WTC11 (cell line): ENCODE measurements at regions not wholly inside any gene's neighbourhood (a gene's known extent, or its start where the extent isn't known, plus 50 kb on each side); places are given as distances from the start of the nearest gene placed in this dataset.

Experiments used
- ATAC-seq: fragments of 200-7000 bp; cut with Tn5 transposase; 2 replicates; pipeline ENCODE4 v1.10.0; 2021; ENCODE audit warnings: mild to moderate bottlenecking, moderate library complexity
- CTCF ChIA-PET: fragments of 300-600 bp; sonication (Branson Sonifier 250); formaldehyde crosslinking; loops from one replicate; lab custom pipeline; 2021; ENCODE audit warnings: antibody characterized with exemption; lab: Charles Lee
- POLR2A ChIA-PET: fragments of 350-600 bp; sonication (Branson Sonifier 250); formaldehyde crosslinking; loops from one replicate; lab custom pipeline; 2021; ENCODE audit warnings: antibody characterized with exemption; lab: Charles Lee
- DNase-seq: peaks from one replicate; pipeline ENCODE4 v3.0.0; 2021; ENCODE audit warnings: low spot score
- H3K27ac Mint-ChIP-seq: 2 replicates; pipeline ENCODE4 v1.8.0; 2021; ENCODE audit warnings: mixed read lengths
- H3K27me3 Mint-ChIP-seq: 2 replicates; pipeline ENCODE4 v1.8.0; 2021; ENCODE audit warnings: low read depth, mild to moderate bottlenecking, moderate library complexity, mixed read lengths
- H3K36me3 Mint-ChIP-seq: 2 replicates; pipeline ENCODE4 v1.8.0; 2021; ENCODE audit warnings: mixed read lengths
- H3K4me1 Mint-ChIP-seq: 2 replicates; pipeline ENCODE4 v1.8.0; 2022; ENCODE audit warnings: mixed read lengths
- H3K4me3 Mint-ChIP-seq: 2 replicates; pipeline ENCODE4 v1.8.0; 2021; ENCODE audit warnings: mild to moderate bottlenecking, moderate library complexity, mixed read lengths
- H3K9me3 Mint-ChIP-seq: 2 replicates; pipeline ENCODE4 v1.8.0; 2021; ENCODE audit warnings: mixed read lengths
- AFF4 ChIP-seq: sonication (generic); formaldehyde crosslinking; IDR thresholded peaks from 2 replicates; pipeline ENCODE4 v1.8.1; 2023; ENCODE audit warnings: mild to moderate bottlenecking, missing genetic modification reagents, borderline replicate concordance
- ATF1 ChIP-seq: sonication (generic); formaldehyde crosslinking; IDR thresholded peaks from 2 replicates; pipeline ENCODE4 v1.8.1; 2023; ENCODE audit warnings: mild to moderate bottlenecking, moderate library complexity, missing genetic modification reagents
- ATF6 ChIP-seq: sonication (generic); formaldehyde crosslinking; IDR thresholded peaks from 2 replicates; pipeline ENCODE4 v1.8.1; 2023; ENCODE audit warnings: mild to moderate bottlenecking, missing genetic modification reagents
- FOXK1 ChIP-seq: sonication (generic); formaldehyde crosslinking; IDR thresholded peaks from 2 replicates; pipeline ENCODE4 v1.8.0; 2022; ENCODE audit warnings: mild to moderate bottlenecking, moderate library complexity, missing genetic modification reagents
- HMGXB4 ChIP-seq: sonication (generic); formaldehyde crosslinking; IDR thresholded peaks from 2 replicates; pipeline ENCODE4 v1.8.1; 2023; ENCODE audit warnings: mild to moderate bottlenecking, moderate library complexity, missing genetic modification reagents
- JUN ChIP-seq: sonication (generic); formaldehyde crosslinking; IDR thresholded peaks from 2 replicates; pipeline ENCODE4 v1.8.0; 2023; ENCODE audit warnings: mild to moderate bottlenecking, missing genetic modification reagents
- TP53 ChIP-seq: sonication (generic); formaldehyde crosslinking; IDR thresholded peaks from 2 replicates; pipeline ENCODE4 v1.8.1; 2023; ENCODE audit warnings: mild to moderate bottlenecking, missing genetic modification reagents
- ZMAT4 ChIP-seq: fragments of 250-450 bp; sonication (Bioruptor Pico); IDR thresholded peaks from 2 replicates; pipeline ENCODE4 v1.9.0; 2021; ENCODE audit warnings: mild to moderate bottlenecking
- ZNF232 ChIP-seq: sonication (generic); formaldehyde crosslinking; IDR thresholded peaks from 2 replicates; pipeline ENCODE4 v1.8.0; 2022; ENCODE audit warnings: mild to moderate bottlenecking, missing genetic modification reagents
- ZNF263 ChIP-seq: sonication (generic); formaldehyde crosslinking; IDR thresholded peaks from 2 replicates; pipeline ENCODE4 v1.8.1; 2022; ENCODE audit warnings: low read depth, mild to moderate bottlenecking, moderate library complexity, missing genetic modification reagents
- ZNF425 ChIP-seq: fragments of 250-450 bp; sonication (Bioruptor Pico); conservative IDR thresholded peaks from 2 replicates; pipeline ENCODE4 v1.9.0; 2021; ENCODE audit warnings: mild to moderate bottlenecking
- ZSCAN18 ChIP-seq: fragments of 250-450 bp; sonication (Bioruptor Pico); IDR thresholded peaks from 2 replicates; pipeline ENCODE4 v2.1.2; 2022; ENCODE audit warnings: mild to moderate bottlenecking, moderate library complexity
- TF ChIP-seq, protein P1 (sequence below): sonication (generic); formaldehyde crosslinking; IDR thresholded peaks from 2 replicates; pipeline ENCODE4 v1.8.1; 2022; ENCODE audit warnings: missing genetic modification reagents, borderline replicate concordance
- TF ChIP-seq, protein P2 (sequence below): sonication (generic); formaldehyde crosslinking; conservative IDR thresholded peaks from 2 replicates; pipeline ENCODE4 v1.8.1; 2023; ENCODE audit warnings: mild to moderate bottlenecking, low read depth, missing genetic modification reagents, moderate library complexity

- peaks cover 13% of the 10 kb centered on the region for H3K9me3 Mint-ChIP-seq
- CTCF ChIA-PET: no interaction called here
Measured at GRCh38 chr3:30945291-30945690, 50.8 kb upstream of the GADL1 start.

GRCh38 chr3:30948426-30948825 is 54.0 kb upstream of the GADL1 start:
- Mint-ChIP-seq H3K27ac (no peak overlapping the region), H3K9me3 (no peaks in the 10 kb centered on the region), H3K27me3 (no peaks in the 10 kb centered on the region), H3K4me3 (no peak overlapping the region)
- no peak for ATAC-seq
- TF ChIP-seq, protein P1, sequence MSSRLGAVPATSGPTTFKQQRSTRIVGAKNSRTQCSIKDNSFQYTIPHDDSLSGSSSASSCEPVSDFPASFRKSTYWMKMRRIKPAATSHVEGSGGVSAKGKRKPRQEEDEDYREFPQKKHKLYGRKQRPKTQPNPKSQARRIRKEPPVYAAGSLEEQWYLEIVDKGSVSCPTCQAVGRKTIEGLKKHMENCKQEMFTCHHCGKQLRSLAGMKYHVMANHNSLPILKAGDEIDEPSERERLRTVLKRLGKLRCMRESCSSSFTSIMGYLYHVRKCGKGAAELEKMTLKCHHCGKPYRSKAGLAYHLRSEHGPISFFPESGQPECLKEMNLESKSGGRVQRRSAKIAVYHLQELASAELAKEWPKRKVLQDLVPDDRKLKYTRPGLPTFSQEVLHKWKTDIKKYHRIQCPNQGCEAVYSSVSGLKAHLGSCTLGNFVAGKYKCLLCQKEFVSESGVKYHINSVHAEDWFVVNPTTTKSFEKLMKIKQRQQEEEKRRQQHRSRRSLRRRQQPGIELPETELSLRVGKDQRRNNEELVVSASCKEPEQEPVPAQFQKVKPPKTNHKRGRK (CRISPR knock-in tag): no peak
- no peak for TF ChIP-seq ATF1 (CRISPR knock-in tag)
- TF ChIP-seq, all 79 proteins: peak for 0
- Mint-ChIP-seq H3K4me1 (peaks cover 10% of the 10 kb centered on the region; the same call in 1 of the 2 replicates), H3K36me3 (no peaks in the 10 kb centered on the region)
- ChIA-PET CTCF (no interaction called here), POLR2A (no interaction called here)
- DNase-seq: no peak

More at GRCh38 chr3:30945291-30945690, 50.8 kb upstream of the GADL1 start:
- Mint-ChIP-seq H3K4me3 (no peak overlapping the region), H3K4me1 (peaks cover 7% of the 10 kb centered on the region; the same call in 1 of the 2 replicates), H3K27me3 (no peaks in the 10 kb centered on the region), H3K36me3 (no peaks in the 10 kb centered on the region), H3K27ac (no peak overlapping the region)
- no peak for TF ChIP-seq ZNF232 (CRISPR knock-in tag)
- TF ChIP-seq, protein P2, sequence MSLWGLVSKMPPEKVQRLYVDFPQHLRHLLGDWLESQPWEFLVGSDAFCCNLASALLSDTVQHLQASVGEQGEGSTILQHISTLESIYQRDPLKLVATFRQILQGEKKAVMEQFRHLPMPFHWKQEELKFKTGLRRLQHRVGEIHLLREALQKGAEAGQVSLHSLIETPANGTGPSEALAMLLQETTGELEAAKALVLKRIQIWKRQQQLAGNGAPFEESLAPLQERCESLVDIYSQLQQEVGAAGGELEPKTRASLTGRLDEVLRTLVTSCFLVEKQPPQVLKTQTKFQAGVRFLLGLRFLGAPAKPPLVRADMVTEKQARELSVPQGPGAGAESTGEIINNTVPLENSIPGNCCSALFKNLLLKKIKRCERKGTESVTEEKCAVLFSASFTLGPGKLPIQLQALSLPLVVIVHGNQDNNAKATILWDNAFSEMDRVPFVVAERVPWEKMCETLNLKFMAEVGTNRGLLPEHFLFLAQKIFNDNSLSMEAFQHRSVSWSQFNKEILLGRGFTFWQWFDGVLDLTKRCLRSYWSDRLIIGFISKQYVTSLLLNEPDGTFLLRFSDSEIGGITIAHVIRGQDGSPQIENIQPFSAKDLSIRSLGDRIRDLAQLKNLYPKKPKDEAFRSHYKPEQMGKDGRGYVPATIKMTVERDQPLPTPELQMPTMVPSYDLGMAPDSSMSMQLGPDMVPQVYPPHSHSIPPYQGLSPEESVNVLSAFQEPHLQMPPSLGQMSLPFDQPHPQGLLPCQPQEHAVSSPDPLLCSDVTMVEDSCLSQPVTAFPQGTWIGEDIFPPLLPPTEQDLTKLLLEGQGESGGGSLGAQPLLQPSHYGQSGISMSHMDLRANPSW (CRISPR knock-in tag): no peak
- no peak for TF ChIP-seq FOXK1 (CRISPR knock-in tag)
- TF ChIP-seq HMGXB4 (CRISPR knock-in tag): no peak
- no peak for TF ChIP-seq ZSCAN18 (CRISPR knock-in tag)
- no peak for TF ChIP-seq ATF6 (CRISPR knock-in tag)
- TF ChIP-seq ATF1 (CRISPR knock-in tag): no peak
- ATAC-seq (no peak), DNase-seq (no peak)
- POLR2A ChIA-PET: no interaction called here

DNA sequence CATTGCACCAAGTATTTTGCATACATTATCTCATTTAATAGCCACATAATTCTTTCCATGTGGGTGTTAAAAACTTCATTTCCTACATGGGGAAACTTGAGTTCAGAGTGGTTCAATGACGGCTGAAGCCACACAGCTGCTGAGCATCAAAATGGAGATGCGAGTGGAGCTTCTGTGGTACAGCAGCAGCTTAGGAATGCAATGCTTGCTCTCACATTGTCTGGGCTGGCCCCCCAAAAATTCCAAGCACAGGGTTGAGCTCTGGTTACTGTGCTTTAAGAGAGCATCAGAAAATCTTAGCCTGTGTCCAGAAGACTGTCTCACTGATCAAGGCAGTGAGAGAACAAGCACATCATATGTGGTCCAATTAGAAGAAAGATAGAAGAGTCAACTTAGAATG is 57.4 kb upstream of the GADL1 start:
- ATAC-seq: no peak
- ChIA-PET CTCF (no interaction called here), POLR2A (no interaction called here)
- H3K36me3 Mint-ChIP-seq: no peaks in the 10 kb centered on the region
- no peaks in the 10 kb centered on the region for H3K9me3 Mint-ChIP-seq
- H3K4me1 Mint-ChIP-seq: peaks cover 8% of the 10 kb centered on the region; the same call in 1 of the 2 replicates
- no peak overlapping the region for H3K4me3 Mint-ChIP-seq
- no peak for DNase-seq
- no peak overlapping the region for H3K27ac Mint-ChIP-seq
- H3K27me3 Mint-ChIP-seq: no peaks in the 10 kb centered on the region
- TF ChIP-seq ZNF263 (CRISPR knock-in tag): no peak
- no peak for TF ChIP-seq AFF4
- TF ChIP-seq ZMAT4 (CRISPR knock-in tag): no peak
- no peak for TF ChIP-seq JUN (CRISPR knock-in tag)
- no peak for TF ChIP-seq ZNF425 (CRISPR knock-in tag)
- TF ChIP-seq TP53 (CRISPR knock-in tag): no peak
